Endodermal cell (in vitro differentiated cells): ENCODE measurements at regions not wholly inside any gene's neighbourhood (a gene's known extent, or its start where the extent isn't known, plus 50 kb on each side); places are given as distances from the start of the nearest gene placed in this dataset.

ENCODE experiments used
- DNase-seq: peaks from one replicate; pipeline ENCODE4 v3.0.0-alpha.2; 2017
- H3K27ac ChIP-seq: 2 replicates; pipeline ENCODE4 v1.5.1; 2013; ENCODE audit warnings: mild to moderate bottlenecking, low read depth, low read length, moderate library complexity
- H3K27me3 ChIP-seq: 2 replicates; pipeline ENCODE4 v1.6.1; 2013; ENCODE audit warnings: mild to moderate bottlenecking, low read length, moderate library complexity; ENCODE audit not compliant: insufficient read depth, control insufficient read depth, poor library complexity, severe bottlenecking
- H3K36me3 ChIP-seq: 2 replicates; pipeline ENCODE4 v1.7.0; 2013; ENCODE audit warnings: mild to moderate bottlenecking, low read length, moderate library complexity; ENCODE audit not compliant: control insufficient read depth, insufficient read depth
- H3K4me1 ChIP-seq: one replicate; pipeline ENCODE4 v1.7.0; 2013; ENCODE audit warnings: low read length; ENCODE audit not compliant: control insufficient read depth, insufficient read depth
- H3K4me3 ChIP-seq: 2 replicates; pipeline ENCODE4 v1.5.1; 2013; ENCODE audit warnings: mild to moderate bottlenecking, low read length, moderate library complexity
- H3K9ac ChIP-seq: 2 replicates; pipeline ENCODE4 v1.6.1; 2013; ENCODE audit warnings: mild to moderate bottlenecking, low read length, moderate library complexity; ENCODE audit not compliant: poor library complexity, severe bottlenecking; ENCODE audit errors: extremely low read depth
- H3K9me3 ChIP-seq: 2 replicates; pipeline ENCODE4 v1.6.1; 2013; ENCODE audit warnings: mild to moderate bottlenecking, low read length, moderate library complexity; ENCODE audit not compliant: control insufficient read depth
- H3K27ac Mint-ChIP-seq: 2 replicates; pipeline ENCODE4 v1.8.0; 2020; ENCODE audit warnings: mixed read lengths
- H3K27me3 Mint-ChIP-seq: 2 replicates; pipeline ENCODE4 v1.8.0; 2021; ENCODE audit warnings: mild to moderate bottlenecking, mixed read lengths; ENCODE audit not compliant: insufficient read depth
- H3K36me3 Mint-ChIP-seq: 2 replicates; pipeline ENCODE4 v1.8.0; 2020; ENCODE audit warnings: low read depth, mixed read lengths
- H3K4me1 Mint-ChIP-seq: 2 replicates; pipeline ENCODE4 v1.8.0; 2020; ENCODE audit warnings: mixed read lengths
- H3K4me3 Mint-ChIP-seq: 2 replicates; pipeline ENCODE4 v1.8.0; 2020; ENCODE audit warnings: mild to moderate bottlenecking, moderate library complexity, mixed read lengths
- H3K9me3 Mint-ChIP-seq: 2 replicates; pipeline ENCODE4 v1.8.0; 2020; ENCODE audit warnings: mild to moderate bottlenecking, mixed read lengths
- WGBS, 2 experiments: methylation state at CpG; one replicate each; pipeline versions ENCODE4 v1.1.5 to v1.1.7; 2013; ENCODE audit warnings: missing lambda C conversion rate in 2 of 2, mixed read lengths in 1 of 2; ENCODE audit not compliant: insufficient coverage in 1 of 2, insufficient read length in 1 of 2; 5-methylcytosine and 5-hydroxymethylcytosine counted together
- TF ChIP-seq, protein P1 (sequence below): fragments of 200-600 bp; sonication (generic); conservative IDR thresholded peaks from 2 replicates; pipeline ENCODE4 v1.5.0; 2021; ENCODE audit warnings: antibody characterized with exemption, mild to moderate bottlenecking

DNA sequence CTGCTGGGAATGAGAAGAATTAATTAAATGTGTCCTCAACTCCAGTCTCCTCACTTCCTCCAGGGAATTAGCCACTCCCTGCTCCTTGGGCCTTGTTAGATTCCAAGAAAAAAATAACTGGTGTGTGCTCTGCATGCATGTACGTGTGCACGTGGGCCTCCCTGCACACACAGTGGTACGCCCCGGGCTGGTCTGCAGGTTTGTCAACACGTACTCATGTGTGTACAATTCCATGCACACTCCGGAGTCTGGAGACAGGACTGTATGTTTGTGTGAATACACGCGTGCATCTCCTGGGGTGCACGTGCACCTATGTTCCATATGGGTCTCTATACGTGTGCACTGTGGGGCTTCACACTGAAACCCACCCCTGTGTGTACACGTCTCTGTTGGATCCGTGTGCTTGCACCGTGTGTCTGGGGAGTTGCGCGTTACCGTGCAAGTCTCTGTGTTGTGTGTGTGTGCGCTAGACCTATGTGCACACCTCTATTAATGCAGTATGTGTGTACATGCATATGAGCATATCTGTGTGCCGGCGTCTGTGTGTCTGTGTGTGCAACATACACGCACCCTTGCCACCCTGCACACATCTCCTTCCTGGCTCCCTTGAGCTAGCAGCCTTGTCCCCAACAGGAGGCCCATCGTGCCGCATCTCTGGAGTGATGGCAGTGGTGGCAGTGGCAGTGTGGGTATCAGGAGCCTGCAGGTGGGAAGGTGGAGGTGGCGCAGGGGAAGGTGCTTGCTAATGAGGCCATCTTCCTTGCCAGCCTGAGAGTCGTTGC is 210.1 kb downstream of the TBC1D2B start:
- no peaks in the 10 kb centered on the region for H3K36me3 ChIP-seq
- TF ChIP-seq, protein P1, sequence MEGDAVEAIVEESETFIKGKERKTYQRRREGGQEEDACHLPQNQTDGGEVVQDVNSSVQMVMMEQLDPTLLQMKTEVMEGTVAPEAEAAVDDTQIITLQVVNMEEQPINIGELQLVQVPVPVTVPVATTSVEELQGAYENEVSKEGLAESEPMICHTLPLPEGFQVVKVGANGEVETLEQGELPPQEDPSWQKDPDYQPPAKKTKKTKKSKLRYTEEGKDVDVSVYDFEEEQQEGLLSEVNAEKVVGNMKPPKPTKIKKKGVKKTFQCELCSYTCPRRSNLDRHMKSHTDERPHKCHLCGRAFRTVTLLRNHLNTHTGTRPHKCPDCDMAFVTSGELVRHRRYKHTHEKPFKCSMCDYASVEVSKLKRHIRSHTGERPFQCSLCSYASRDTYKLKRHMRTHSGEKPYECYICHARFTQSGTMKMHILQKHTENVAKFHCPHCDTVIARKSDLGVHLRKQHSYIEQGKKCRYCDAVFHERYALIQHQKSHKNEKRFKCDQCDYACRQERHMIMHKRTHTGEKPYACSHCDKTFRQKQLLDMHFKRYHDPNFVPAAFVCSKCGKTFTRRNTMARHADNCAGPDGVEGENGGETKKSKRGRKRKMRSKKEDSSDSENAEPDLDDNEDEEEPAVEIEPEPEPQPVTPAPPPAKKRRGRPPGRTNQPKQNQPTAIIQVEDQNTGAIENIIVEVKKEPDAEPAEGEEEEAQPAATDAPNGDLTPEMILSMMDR = no peak
- Mint-ChIP-seq H3K27ac (peak overlapping the region; percentile 26), H3K4me3 (no peak overlapping the region), H3K27me3 (peaks cover 6% of the 10 kb centered on the region), H3K9me3 (no peaks in the 10 kb centered on the region), H3K4me1 (peaks cover 4% of the 10 kb centered on the region), H3K36me3 (no peaks in the 10 kb centered on the region)
- H3K4me3 ChIP-seq = no peak overlapping the region
- H3K9me3 ChIP-seq = no peaks in the 10 kb centered on the region
- no peak overlapping the region for H3K9ac ChIP-seq
- H3K27me3 ChIP-seq = no peaks in the 10 kb centered on the region
- WGBS, 2 experiments = 92 to 99% methylated on average over 20 to 24 of the region's 24 CpGs
- H3K4me1 ChIP-seq = no peaks in the 10 kb centered on the region
- H3K27ac ChIP-seq = no peak overlapping the region
- peak; percentile 38 for DNase-seq

DNA sequence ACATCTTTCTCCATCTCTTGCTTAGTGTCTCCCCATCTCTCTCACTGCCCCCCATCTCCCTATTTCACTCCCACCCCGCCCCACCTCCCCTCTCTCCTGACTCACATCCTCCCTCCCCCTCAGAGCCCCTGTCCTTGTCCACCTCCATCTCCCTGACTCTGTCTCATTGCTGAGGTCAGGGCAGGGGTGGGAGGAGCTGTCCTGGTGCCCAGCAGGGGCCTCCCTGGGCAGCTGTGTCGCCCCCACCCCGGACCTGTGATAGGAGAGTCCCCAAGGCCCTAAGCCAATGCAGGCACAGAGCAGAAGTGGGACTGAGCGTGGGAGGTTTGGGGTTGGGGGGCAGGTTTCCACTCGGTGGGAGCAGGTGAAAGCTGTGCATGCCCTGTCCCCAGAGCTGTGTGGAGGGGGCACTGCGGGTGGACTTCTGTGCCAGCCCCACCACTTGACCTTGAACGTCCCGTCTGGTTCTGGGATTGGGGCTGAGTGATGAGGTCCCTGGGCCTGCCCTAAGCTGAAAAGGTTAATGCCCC is 210.8 kb downstream of the TBC1D2B start:
- no peaks in the 10 kb centered on the region for H3K27me3 ChIP-seq
- WGBS, 2 experiments = 78% methylated on average over 8 of the region's 8 CpGs; no CpG with 5 or more reads in 1 of the 2 experiments
- no peak overlapping the region for H3K9ac ChIP-seq
- TF ChIP-seq, protein P1 = no peak
- Mint-ChIP-seq H3K9me3 (no peaks in the 10 kb centered on the region), H3K27ac (no peak overlapping the region), H3K27me3 (peaks cover 6% of the 10 kb centered on the region), H3K4me1 (peaks cover 4% of the 10 kb centered on the region), H3K36me3 (no peaks in the 10 kb centered on the region), H3K4me3 (no peak overlapping the region)
- peak; percentile 29 for DNase-seq
- no peaks in the 10 kb centered on the region for H3K4me1 ChIP-seq
- no peak overlapping the region for H3K4me3 ChIP-seq
- no peaks in the 10 kb centered on the region for H3K9me3 ChIP-seq
- H3K36me3 ChIP-seq = no peaks in the 10 kb centered on the region
- no peak overlapping the region for H3K27ac ChIP-seq

DNA sequence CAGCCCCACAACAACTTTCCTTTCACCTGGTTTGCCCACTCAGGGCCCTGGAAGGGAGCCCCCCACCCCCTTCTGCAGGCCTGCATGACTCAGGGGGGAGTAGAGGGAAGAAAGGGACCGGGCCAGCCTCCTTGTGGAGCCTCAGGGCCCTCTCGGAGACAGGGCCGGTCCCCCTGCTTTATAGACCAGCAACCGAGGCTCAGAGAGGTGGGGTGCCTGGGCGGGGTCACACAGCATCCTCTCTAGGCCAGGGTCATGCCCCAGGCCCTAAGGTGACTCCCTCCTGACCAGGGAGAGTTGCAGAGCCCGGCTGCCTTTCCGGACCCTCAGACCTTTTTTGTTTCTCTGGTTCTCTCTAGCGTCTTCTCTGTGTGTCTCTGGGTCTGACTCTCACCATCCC is 211.3 kb downstream of the TBC1D2B start:
- Histone ChIP-seq H3K27ac (no peak overlapping the region), H3K36me3 (no peaks in the 10 kb centered on the region), H3K4me1 (no peaks in the 10 kb centered on the region), H3K9ac (no peak overlapping the region), H3K27me3 (no peaks in the 10 kb centered on the region), H3K4me3 (no peak overlapping the region), H3K9me3 (no peaks in the 10 kb centered on the region)
- DNase-seq = no peak
- peaks cover 6% of the 10 kb centered on the region for H3K27me3 Mint-ChIP-seq
- H3K36me3 Mint-ChIP-seq = no peaks in the 10 kb centered on the region
- TF ChIP-seq, protein P1 = no peak
- H3K4me3 Mint-ChIP-seq = no peak overlapping the region
- H3K9me3 Mint-ChIP-seq = no peaks in the 10 kb centered on the region
- H3K27ac Mint-ChIP-seq = no peak overlapping the region
- 81 to 91% methylated on average over 6 to 8 of the region's 8 CpGs for WGBS, 2 experiments
- H3K4me1 Mint-ChIP-seq = peaks cover 4% of the 10 kb centered on the region
